HG03108 (cell line): ENCODE measurements at regions not wholly inside any gene's neighbourhood (a gene's known extent, or its start where the extent isn't known, plus 50 kb on each side); places are given as distances from the start of the nearest gene placed in this dataset.
"Not testable (repeated sequence)": the region's sequence is repeated elsewhere in the genome, so short reads cannot be mapped to it uniquely, and the experiment has no call there.

ENCODE experiments used
- ATAC-seq: cut with Tn5 transposase; IDR thresholded peaks from one replicate; pipeline ENCODE4 v1.9.1; 2021; ENCODE audit warnings: moderate library complexity; ENCODE audit not compliant: unreplicated experiment

DNA sequence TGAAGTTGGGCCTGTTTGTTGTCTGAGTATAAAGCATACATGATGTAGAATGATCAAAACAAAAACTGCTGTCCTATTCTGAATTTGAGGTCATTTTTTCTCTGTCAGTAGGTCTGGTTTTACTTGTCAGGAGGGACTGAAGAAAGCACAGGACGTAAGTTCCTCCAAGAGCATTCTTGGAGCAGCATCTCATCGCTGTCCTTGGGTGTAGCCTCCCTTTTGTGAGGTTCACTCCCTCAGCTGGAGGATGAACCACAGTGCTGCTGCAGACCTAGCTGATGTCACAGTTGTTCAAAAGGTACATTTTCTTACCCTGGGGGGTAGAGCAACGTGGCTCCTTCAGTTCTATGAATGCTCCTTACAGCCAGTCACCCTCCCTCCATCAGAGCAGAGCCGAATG lies 490.0 kb upstream of the TBL1XR1 start:
- ATAC-seq, result no peak

DNA sequence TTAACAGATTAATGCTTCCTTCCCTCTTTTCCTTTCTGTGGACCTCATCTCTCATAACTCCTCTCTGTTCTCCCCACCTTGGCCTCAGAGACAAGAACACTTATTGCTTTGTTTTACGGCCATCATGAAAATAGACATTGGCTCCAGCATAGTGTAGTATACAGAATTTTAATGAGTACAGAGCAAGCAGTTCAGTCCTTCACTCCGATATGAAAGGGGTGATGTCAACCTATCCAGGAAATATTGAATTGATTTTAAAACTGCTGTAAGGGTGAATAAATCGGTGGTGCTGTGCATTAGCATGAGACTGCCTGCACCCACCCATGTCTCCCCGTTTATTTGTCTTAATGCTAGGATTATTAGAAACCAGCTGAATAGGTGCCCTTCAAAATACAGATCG lies 490.9 kb upstream of the TBL1XR1 start:
- no peak for ATAC-seq

- no peak for ATAC-seq
Observed at GRCh38 chr3:177689077-177689476, 491.8 kb upstream of the TBL1XR1 start.

DNA sequence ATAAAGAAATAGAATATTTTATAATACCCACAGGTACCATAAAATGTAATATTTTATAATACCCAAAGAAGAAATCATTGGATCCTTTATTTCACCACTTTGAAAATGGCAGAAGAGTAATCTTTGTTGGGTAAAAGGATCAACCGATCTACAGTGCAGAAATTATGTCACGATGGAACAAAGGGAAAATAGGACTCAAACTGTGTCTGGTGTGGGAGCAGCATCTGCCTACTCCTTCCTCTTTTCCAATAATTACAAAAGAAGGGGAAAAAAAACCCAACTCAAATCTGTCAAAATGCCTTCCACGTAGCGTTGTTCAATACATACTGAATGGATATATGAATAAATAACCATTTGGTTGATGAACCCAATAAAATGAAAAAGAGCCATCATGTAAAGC lies 492.6 kb upstream of the TBL1XR1 start:
- ATAC-seq, result no peak

- no peak for ATAC-seq
Observed at GRCh38 chr3:177690306-177690705, 493.0 kb upstream of the TBL1XR1 start.

- ATAC-seq, result no peak
Observed at GRCh38 chr3:177692304-177692975, 495.2 kb upstream of the TBL1XR1 start.

DNA sequence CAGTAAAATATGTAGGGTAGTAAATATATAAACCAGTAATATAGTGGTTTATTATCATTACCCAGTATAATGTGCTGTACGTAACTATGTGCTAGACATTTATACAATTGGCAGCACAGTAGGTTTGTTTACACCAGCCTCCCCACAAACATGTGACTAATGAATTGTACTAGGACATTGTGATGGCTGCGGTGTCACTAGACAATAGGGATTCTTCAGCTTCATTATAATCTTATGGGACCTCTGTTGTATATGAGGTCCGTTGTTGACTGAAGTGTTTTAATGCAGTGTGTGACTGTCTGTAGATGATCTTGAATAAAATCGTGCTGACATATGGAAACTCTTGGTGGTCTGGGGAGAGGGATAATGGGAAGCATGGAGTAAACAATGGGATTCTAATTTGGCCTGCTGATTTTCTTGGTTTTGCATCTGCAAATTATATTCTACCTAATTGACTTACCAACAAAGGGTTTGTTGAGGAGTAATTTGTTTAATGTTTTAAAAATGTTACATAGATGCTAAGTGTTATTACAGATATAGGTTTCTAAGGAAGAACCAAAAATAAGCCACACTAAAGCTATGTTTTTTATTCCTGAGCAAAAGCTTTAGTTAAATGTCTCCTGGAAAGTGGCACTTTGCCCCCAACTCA lies 496.5 kb upstream of the TBL1XR1 start:
- no peak for ATAC-seq

DNA sequence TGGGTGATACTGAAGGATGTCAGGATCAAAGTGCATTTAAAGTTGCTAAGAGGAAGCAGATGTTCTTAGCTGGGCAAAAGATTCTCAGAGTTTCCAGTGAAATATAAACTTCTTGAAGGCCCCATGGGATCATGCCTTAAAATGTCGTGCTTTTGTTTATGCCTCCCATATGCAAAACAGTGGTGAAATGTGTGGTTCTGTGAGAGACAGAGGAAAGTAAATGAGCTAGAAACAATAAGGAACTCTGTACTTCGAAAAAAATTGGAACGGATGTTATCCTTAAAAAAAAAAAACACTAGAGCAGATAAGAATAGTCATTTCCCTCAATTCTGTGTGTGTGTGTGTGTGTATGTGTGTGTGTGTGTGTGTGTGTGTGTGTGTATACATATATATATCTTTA lies 497.0 kb upstream of the TBL1XR1 start:
- no peak for ATAC-seq

DNA sequence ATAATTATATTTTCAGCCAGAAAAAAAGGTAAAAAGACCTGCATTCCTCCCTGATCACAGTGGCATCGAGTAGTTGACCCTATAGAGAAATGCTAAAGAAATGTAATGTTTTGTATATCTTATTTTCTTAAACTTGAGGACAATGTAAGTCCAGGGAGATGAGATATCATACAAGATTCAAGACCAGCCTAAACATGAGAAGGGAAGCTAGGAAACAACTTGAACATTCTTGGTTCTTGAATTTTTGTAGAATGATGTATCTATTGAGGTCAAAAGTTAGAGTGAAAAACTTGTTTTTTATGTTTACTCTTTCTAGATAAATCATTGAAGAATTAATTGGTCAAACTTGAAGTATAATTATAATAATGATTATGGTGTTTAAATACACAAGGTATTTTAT lies 497.7 kb upstream of the TBL1XR1 start:
- ATAC-seq, result no peak

DNA sequence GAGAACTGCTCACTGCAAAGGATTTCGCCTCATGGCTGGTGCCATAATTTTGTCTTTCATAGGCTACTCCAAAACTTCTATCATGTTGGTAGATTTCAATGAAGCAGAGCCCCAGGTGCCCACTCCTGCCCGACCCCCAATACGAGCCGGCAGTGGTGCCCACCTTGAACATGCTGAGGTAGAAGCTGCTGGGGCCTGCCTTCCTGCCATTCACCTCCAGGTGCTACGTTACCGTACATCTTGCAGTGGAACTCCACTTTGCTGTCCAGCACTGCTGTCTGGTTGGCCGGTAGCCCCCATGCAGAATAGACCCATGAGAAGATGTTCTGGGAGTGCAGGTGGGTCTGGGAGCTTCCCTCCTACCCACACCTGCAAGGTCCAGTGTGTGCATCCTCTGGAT lies 502.8 kb upstream of the TBL1XR1 start:
- ATAC-seq, result no peak

DNA sequence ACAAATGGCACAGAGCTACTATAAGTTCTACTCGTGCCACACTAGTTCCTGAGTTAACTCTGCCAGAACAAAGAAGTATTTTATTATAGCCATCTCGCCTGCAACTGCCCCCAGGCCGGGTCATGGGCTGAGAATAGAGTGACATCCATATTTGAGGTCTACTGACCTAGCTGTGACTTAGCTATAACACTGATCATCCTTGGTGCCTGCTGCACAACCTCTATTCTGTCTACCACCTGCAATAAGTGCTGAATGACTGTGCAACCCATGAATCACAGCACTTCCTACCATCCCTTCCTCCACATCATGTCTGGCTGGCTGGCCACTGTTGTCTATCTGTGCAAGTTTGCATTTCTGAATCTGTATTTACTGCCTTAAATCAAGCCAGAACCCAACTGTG lies 506.5 kb upstream of the TBL1XR1 start:
- ATAC-seq, result no peak

DNA sequence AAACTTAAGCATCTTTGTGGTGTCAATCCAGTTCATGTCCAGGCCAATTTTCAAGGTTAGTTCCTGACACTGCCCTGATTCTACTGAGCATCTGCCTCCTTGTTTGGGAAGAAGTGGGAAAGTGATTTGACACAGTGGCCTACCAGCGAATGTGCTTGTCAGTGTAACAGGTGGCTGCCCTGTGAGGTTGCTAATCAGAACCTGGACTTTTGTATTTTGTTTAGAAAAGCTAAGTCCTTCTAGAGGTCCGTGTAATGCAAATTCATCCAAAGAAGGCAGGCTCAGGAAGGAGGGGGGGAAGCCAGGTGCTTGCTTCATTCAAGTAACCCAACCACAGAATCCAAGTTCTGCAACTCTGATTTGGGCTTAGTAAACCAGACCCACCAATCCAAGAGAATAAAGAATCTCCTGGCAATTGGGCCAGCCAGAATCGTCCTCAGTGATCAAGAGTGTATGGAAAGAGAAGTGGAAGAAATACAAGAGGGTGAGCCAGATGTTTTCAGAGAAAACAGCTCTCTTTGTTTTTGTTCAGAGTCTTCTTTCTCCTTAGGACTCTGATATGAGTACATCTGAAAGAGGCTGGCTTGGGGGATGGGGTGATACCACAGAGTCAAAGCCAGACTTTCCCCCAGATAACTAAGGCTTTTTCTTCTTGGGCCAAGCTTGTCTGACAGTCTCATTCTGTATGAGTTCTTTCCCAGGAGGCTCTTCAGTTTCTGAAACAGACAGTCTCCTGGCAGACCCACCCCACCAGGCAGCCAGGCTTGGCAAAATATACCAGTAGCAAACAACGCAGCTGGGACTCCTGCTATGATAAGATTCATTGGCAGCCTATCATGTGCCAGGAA lies 508.9 kb upstream of the TBL1XR1 start:
- no peak for ATAC-seq

- not testable (repeated sequence) for ATAC-seq
Observed at GRCh38 chr3:177709470-177709869, 512.2 kb upstream of the TBL1XR1 start.

GRCh38 chr3:177710506-177710905 lies 513.2 kb upstream of the TBL1XR1 start:
- no peak for ATAC-seq

GRCh38 chr3:177711637-177712036 lies 514.4 kb upstream of the TBL1XR1 start:
- ATAC-seq, result no peak

- no peak for ATAC-seq
Observed at GRCh38 chr3:177713928-177714900, 516.9 kb upstream of the TBL1XR1 start.

GRCh38 chr3:177714945-177715344 lies 517.7 kb upstream of the TBL1XR1 start:
- ATAC-seq, result no peak

- ATAC-seq, result no peak
Observed at GRCh38 chr3:177715980-177716379, 518.7 kb upstream of the TBL1XR1 start.

DNA sequence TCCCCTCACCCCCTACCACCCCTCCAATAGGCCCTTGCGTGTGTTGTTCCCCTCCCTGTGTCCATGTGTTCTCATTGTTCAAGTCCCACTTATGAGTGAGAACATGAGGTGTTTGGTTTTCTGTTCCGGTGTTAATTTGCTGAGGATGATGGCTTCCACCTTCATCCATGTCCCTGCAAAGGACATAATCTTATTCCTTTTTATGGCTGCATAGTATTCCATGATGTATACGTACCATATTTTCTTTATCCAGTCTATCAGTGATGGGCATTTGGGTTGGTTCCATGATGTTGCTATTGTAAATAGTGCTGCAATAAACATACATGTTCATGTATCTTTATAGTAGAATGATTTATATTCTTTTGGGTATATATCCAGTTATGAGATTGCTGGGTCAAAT lies 523.6 kb upstream of the TBL1XR1 start:
- not testable (repeated sequence) for ATAC-seq

- no peak for ATAC-seq
Observed at GRCh38 chr3:177721864-177722785, 524.8 kb upstream of the TBL1XR1 start.
